GM11168 (cell line): ENCODE measurements at regions not wholly inside any gene's neighbourhood (a gene's known extent, or its start where the extent isn't known, plus 50 kb on each side); places are given as distances from the start of the nearest gene placed in this dataset.
"Not testable (repeated sequence)": the region's sequence is repeated elsewhere in the genome, so short reads cannot be mapped to it uniquely, and the experiment has no call there.

Source experiments
- in situ Hi-C: fragments of 300-500 bp; cut with MboI; formaldehyde crosslinking; loops from one replicate; pipeline ENCODE4 v1.12.0; 2022; ENCODE audit warnings: low sequenced_read_pairs; ENCODE audit not compliant: unreplicated experiment

GRCh38 chr5:126277762-126278161, 145.4 kb upstream of the GRAMD2B start:
- in situ Hi-C loops = no loop called here

GRCh38 chr5:126280343-126280742, 142.9 kb upstream of the GRAMD2B start:
- in situ Hi-C loops = no loop called here

GRCh38 chr5:126280846-126281245, 142.4 kb upstream of the GRAMD2B start:
- in situ Hi-C loops = no loop called here

- in situ Hi-C loops = no loop called here
Observed at GRCh38 chr5:126284977-126285696, 138.1 kb upstream of the GRAMD2B start.

GRCh38 chr5:126296121-126296520, 127.1 kb upstream of the GRAMD2B start:
- in situ Hi-C loops = not testable (repeated sequence)

- in situ Hi-C loops = no loop called here
Observed at GRCh38 chr5:126300293-126300692, 122.9 kb upstream of the GRAMD2B start.

- in situ Hi-C loops = no loop called here
Observed at GRCh38 chr5:126301056-126301455, 122.2 kb upstream of the GRAMD2B start.

- in situ Hi-C loops = no loop called here
Observed at GRCh38 chr5:126309860-126310259, 113.3 kb upstream of the GRAMD2B start.

- in situ Hi-C loops = no loop called here
Observed at GRCh38 chr5:126311766-126312165, 111.4 kb upstream of the GRAMD2B start.

GRCh38 chr5:126315341-126315740, 107.9 kb upstream of the GRAMD2B start:
- in situ Hi-C loops = no loop called here

GRCh38 chr5:126332326-126332725, 90.9 kb upstream of the GRAMD2B start:
- in situ Hi-C loops = no loop called here

GRCh38 chr5:126334760-126335159, 88.4 kb upstream of the GRAMD2B start:
- in situ Hi-C loops = no loop called here

GRCh38 chr5:126335886-126336285, 87.3 kb upstream of the GRAMD2B start:
- in situ Hi-C loops = no loop called here

- in situ Hi-C loops = no loop called here
Observed at GRCh38 chr5:126338635-126339034, 84.6 kb upstream of the GRAMD2B start.

- in situ Hi-C loops = no loop called here
Observed at GRCh38 chr5:126339215-126339805, 83.9 kb upstream of the GRAMD2B start.

- in situ Hi-C loops = no loop called here
Observed at GRCh38 chr5:126341906-126342630, 81.1 kb upstream of the GRAMD2B start.

GRCh38 chr5:126348855-126349635, 74.2 kb upstream of the GRAMD2B start:
- in situ Hi-C loops = no loop called here

- in situ Hi-C loops = no loop called here
Observed at GRCh38 chr5:126351153-126351552, 72.1 kb upstream of the GRAMD2B start.

- in situ Hi-C loops = no loop called here
Observed at GRCh38 chr5:126354012-126354857, 69.0 kb upstream of the GRAMD2B start.
